GF-D8 (cell line): ENCODE measurements at regions not wholly inside any gene's neighbourhood (a gene's known extent, or its start where the extent isn't known, plus 50 kb on each side); places are given as distances from the start of the nearest gene placed in this dataset.

ENCODE experiments used
- DNase-seq: peaks from one replicate; lab custom pipeline; 2025; lab: John Stamatoyannopoulos, UW

DNA sequence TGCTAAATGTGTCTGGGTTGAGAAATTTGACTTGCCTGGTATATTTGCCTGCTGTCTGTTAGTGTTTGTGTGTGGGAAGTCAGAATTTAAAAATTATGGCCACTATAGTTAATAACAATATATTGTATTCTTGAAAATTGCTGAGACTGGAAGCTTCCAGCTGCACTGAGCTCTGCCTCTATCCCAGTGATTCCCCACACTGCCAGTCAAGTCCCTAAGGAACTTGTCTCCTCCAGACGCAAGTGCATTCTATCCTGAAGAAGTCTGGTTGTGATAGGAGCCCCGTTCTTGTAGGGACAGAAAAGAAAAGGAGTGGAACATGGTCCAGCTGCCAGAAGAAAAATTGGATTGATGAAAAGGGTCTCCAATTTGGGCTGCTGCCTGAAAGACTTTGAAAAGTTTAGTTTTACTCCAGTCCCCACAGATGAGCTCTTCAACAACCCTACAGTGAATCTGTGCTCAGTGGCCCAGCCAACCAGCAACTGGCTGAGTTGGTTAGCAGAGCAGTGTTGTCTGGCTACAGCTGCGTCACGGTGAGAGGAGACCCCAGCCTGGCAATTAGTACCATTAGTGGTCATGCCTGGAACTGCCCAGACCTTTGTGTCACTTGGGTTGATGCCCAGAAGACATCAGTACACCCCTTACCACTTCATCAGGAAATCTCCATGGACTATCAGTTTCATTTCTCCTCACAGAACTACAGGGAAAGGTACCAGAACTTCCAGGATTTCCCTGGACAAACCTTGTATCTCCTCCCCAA is 183.1 kb upstream of the MCHR2 start:
- no peak for DNase-seq

DNA sequence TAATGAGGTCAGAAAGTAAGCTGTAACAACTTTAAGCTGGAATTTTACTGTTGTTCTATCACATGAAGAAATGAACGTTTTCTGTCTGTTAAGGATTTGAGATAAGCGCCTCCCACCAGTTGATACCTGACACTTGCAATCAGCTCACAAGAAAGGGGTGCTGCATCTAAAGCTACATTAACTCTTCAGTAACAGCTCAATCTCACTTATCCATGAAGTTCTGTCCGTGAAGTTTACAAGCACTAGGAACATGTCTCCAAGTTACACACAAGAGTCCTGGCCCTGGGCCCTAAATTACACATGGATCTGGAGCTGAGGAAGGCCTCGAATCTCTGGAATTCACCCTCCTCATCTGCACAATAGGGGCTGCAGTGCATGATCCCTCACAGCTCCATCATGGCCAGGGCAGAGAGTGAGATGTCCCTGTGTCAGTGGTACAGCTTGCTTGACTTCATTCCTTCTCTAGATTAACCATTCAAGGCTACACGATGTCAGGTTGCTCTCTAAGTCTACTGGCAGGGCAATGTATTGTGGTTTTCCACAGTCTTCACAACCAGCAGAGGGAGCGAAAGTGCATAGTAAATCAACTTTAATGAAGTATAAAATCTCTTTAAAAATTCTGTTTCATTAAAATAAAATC is 182.4 kb upstream of the MCHR2 start:
- DNase-seq, result no peak

DNA sequence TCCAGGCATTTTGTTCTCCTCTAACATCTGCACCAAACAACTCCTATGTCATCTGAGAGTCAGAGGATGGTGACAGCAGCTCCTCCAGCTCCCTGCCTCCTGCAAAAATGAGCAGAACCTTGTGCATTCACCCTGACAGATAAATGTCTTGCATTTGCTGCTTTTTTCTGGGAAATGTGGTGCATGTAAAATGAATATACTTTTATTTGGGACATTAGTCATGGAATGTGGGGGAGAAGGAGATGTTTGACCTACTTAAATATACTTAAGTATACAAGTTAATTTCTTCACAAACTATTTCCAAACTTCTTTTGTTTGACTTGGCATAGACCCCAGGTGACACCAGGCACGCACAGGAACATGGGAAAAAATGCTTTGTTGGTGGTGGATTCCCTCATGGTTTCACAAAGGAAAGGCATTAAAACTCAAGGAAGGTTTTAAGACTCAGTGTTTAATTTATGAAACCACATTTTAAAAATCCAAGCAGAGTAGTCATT is 181.8 kb upstream of the MCHR2 start:
- no peak for DNase-seq

DNA sequence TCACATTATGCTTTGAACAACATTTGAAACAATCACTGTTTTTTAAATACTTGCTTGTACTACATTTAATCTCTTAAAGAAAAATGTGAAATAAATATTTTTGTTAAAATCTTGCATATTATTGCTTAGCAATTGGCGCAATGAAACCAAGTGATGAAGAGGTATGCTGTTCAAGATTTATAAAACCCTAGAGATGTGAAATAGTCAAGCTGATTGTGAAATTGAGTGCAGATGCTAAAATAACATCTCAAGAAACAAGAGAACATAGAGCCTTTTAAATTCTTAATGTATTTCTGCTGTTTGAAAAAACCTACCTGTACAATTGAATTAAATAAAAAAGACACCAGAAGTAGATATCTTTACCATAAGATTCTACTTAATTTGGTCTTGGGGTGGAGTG is 179.2 kb upstream of the MCHR2 start:
- DNase-seq, result no peak

DNA sequence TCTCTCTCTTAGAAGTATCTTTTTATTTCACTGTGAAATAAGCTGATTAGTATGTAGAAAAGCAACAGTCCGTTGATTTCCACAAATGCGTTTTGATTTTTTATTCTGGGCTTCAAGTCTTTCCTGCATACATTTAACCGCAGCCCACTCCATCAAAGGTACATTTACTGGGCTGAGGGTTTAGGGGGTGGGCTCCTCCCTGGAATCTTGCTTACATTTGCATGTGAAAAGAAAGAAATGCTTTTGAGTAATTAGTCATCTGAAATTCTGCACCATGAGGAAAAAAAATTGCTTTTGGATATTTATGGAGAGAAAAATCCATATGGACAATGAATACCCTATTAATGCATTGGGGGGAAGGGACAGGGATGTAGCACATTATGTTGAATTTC is 178.3 kb upstream of the MCHR2 start:
- DNase-seq, result no peak

DNA sequence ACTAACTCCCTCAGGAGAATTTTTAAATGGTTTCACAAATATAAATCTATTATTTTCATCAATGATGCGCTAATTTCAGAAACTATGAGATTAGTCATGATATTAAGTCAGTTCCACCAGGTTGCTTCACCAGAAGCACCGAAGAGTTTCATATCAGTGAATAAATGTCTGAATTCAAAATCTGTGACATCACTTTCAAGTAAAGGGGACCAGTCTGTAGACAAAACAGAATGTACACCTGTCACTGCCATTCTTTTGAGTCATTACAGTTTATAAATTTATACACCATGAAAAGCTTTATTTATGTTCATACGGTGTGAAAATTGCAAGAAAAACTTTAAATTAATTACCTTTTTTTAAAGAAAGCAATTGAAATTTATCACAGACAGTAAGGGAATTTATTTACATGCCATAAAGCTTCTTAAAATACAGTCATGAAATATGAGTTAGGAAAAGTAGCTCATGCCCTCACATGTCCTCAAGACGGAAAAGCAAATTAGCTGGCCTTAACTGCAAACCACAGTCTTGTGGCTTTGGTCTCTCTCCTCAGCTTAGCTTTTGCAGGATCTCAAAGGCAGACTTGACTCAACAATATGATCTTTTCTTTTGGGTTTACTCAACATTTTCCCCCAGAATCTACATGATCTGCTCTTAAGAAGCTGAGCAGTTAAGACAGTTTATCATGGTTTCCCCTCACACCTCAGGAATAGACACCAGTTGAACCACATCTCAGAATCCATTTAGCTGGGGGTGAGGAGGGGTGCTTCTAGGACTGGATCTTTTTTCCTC is 177.7 kb upstream of the MCHR2 start:
- DNase-seq, result no peak

DNA sequence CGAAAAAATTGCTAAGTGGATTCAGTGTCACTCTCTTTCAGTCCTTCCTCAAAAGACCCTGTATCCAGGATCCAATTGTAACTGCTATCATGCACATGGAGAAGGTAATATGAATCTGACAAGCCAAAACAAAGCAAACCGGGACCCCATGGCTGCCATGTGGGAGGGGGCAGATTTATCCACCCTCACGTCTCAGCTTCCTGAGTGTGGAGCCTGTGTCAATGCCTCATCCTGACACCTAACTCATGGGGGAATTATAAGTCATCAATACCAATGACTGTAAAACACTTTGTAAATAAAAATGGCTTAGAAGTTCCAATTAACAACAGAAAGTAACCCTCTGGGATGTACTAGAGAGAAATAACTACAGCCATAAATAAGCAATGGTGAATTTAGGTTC is 174.1 kb upstream of the MCHR2 start:
- DNase-seq, result no peak

DNA sequence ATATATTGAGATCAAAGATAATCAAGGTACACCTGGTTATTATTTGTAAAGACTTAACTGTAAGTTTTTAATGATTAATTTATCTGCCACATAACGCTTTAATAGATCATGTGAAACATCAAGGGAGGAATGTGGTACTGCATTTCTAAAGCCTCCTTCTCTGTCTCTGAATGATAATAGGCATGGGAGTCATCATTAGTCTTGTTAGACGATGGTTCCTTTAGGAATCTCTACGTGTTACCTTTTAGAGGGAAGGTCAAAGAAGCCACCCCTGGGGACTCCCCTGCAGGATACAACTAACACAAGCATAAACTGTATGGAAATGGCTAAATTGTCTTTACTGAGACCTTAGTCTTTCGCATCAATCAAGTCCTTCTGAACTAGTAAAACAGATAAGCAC is 173.6 kb upstream of the MCHR2 start:
- DNase-seq, result no peak

DNA sequence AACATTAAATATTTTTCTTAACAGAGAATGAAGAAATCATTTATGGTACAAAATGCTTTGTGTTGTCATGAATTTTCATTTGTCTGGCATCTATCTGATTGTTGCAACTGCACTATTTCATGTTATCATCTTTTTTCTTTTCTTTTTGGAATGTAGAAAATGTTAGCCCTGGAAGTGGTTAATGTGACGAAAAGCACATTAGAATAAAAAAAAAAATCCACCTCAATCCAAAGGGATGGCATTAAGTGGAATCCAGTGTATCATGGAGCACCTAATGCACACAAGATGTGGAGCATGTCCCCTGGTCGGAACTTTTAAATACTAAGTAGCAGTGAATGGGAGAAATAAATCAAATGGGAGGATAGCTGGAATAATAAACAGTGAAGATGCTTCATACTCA is 172.9 kb upstream of the MCHR2 start:
- no peak for DNase-seq

DNA sequence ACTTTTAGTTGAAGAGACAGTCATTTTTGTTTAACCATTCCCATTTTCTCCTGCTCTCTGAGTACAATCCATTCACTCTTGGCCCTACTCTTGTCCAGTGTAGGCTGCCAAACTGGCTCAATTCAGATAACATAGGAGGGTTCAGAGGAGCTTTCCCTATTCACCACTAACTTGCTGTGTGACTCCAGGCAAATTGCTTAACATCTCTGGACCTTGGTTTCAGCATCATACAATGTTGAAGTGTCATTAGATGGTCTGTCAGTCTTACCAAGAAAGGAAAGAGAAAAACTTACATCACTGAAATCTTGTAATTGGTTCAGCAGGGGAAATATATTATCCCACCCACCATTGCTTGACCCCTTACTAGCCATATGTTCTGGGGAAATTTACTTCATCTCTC is 171.4 kb upstream of the MCHR2 start:
- DNase-seq, result no peak

DNA sequence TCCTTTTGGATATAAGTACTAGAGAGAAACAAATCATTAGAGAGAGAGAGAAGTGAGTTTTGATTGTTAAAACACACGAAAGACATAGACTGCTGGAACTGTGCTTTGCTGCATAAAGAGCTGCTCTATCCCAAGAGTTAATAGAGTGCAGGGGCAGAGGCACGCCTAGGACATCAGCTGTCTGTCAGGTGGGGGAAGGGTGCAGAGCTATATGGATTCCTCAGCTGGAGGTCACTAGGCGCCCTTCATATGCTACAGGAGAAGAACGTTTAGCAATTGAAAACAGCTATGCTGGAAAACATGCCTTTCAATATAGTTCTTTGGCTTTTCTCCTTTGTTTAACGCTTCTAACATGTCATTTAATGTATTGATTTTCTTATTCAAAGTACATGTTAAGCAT is 169.0 kb upstream of the MCHR2 start:
- DNase-seq, result no peak

DNA sequence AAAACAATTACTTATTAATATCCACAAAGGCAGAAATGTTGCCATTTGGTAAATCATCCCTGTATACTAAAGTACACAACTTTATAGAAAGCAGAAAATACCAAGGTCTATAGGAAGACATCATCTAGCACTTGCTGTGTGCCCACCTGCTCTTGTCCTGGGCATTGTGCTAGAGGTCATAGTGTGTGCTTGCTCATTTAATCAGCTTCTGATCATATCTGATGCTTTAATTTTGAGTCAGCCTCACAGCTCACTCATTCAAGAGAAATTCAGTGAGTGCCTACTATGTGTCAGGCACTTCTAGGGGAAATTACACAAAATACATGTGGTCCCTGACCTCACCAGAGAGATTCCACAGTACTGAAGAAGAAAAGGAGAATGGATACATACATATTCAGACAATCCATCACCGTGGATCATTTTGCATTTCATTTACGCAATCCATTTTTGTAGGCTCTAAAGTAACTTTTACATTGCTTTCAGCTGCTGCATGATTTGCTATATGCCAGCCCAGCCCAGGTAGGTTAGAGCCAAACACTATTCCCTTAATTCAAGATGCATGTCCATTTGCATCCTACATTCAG is 167.9 kb upstream of the MCHR2 start:
- DNase-seq, result no peak

DNA sequence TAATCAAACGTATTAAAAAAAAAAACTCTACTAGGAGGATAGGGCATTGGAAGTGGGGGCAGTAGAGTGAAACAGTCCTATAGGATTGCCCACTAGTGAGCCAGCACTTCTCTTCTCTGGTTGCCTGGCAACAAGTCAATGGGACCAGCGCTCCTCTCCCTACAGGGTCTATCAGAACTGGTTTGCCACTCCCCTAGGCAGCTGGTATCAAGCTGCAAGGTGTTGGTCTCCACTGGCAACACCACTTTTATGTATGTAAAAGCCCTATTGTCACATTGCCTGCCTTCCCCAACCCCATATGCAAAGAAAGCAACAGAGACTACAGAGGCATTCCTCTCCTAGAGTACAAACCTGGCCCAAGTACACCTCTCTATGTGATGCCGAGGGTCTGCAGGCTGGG is 166.9 kb upstream of the MCHR2 start:
- no peak for DNase-seq

DNA sequence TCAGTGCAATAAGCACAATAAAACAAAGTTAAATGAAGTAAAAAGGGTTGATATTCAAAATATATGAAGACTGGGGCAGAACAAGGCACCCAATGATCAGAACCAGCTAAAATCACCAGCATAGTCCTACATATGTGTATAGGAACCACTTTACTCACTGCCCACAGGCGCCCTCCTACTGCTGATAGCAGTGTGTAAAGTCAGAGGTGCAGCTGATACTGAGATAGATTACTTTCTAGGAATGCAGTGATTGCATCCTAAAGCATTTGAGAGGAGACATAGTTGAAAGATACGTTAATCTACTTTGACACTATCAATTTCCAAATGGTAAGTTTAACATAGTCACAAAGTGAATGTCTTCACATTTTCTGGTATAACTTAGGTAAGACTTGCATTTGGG is 161.1 kb upstream of the MCHR2 start:
- no peak for DNase-seq

DNA sequence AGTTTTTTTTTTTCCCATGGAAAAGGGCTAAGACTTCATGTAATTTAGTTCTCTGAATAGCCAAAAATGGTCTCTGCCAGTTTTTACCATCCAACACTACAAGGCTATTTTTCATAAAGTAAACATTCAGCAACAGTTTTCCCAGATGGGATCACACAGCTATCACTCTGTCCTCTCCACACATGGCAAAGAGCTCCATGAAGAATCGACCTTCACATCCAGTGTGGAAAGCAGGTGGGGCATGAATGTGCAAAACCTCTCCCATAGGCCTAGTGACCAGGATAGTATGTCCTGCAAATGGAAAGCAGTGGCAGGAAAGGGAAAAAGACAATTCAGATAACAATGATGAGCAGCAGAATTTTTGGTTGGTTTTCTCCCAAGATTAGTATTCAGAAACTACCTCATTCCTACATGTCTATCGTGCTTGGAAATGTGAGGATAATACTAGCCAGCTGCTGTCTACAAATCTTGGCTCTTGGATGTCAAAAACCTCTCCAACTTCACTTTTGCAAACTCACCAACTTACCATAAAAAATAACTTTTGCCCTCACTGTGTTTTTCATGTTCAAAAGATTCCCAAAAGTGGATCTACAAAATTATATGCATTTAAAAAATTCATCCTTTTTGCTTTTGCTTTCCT is 159.7 kb upstream of the MCHR2 start:
- no peak for DNase-seq

DNA sequence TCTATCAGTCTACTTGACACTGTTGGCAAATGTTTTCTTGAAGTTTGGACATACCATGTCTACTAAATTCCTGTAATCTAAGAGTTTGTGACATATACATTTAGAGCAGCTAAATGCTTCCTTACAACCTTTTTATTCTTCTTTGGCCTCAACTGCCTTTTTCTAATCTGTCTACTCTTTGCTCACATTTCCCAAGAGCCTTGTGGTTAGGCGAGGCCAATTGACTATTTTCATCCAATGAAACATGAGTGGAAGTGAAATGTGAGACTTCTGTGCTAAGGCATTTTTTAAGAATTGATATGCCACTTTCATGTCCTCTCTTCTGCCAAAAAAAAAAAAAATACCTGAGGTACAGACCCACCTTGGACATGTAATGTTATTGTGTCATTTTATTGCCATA is 158.2 kb upstream of the MCHR2 start:
- no peak for DNase-seq

DNA sequence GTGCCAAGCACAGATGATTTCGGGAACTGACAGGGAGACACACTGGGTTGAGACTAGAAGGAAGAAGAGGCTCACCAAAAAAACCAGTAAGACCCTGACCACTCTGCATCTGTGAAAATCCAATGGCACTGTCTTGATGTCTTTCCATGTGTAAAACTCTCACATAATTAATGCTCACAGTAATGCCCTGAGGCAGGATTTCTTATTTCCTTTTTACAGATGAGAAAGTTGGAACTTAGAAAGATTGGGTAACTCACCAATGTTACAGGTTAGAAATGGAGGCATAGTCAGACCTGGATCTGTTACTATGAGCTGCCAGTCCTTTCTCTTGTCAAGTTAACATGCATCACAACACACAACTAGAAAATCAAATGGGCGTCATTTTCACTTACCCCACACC is 151.0 kb upstream of the MCHR2 start:
- DNase-seq, result no peak

DNA sequence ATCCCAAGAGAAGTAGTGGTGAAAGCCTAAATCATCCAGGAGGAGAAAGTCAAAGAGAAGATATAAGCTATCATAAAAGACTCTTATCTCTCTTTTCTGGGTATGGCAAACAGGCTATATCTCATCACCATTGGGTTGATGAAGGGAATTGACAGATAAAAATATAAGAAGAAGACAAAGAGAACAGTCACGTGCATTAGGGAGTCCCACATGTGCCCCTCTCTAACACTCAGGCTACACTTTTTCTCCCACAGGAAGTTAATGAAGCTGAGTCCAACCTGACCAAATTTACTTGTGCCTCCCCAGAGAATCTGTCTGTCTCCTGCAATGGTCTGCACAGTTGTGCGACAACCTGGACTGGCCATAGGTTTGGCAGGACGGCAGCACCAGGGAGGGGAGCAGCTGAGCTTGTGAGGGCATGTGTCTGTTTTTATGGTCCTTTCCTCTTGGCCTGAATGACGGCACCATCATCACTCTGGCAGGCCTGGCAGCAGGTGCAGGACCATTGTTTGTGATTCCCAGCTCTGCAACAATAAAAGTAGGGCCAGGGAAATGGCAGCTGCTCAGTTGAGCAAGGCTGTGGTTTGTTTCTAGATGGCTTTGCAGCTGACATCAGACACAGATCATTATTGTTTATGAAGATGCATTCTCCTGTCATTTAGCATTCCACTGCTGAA is 144.5 kb upstream of the MCHR2 start:
- no peak for DNase-seq

DNA sequence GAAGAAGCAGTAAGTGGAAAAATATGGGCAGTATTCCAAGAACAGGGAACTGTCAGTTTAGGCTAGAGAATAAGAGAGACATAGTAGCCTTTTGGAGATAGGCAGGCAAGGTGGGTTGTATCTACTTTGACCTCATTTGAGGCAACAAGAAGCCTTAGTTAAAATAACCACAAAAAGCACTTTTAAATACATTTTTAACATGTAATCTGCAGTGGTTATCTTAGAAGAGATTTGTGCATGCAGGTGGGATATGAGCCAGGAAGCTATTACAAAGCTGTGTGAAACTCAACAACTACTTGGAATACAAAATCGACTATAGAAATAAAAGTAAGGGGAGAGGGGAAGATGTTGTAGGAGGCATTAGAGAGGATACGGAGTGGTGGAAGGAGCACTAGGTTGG is 143.7 kb upstream of the MCHR2 start:
- DNase-seq, result no peak

DNA sequence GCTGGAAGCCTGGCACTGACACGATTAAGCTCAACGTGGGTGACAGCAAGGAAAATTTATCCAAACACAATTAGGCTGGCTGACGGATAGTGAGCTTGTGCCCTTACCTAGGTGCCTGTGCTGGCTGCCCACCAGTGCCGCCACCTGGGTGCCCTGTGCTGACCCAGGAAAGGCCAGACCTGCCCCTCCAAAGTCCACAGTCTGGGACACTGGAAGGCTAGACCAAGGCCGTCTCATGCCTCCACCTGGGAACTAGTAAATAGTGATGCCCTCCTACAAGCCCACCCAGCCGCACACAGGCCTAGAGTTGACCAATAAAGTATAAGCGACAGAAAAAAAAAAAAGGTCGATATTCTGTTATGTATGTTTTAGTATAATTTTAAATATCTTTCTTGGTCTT is 142.6 kb upstream of the MCHR2 start:
- no peak for DNase-seq

DNA sequence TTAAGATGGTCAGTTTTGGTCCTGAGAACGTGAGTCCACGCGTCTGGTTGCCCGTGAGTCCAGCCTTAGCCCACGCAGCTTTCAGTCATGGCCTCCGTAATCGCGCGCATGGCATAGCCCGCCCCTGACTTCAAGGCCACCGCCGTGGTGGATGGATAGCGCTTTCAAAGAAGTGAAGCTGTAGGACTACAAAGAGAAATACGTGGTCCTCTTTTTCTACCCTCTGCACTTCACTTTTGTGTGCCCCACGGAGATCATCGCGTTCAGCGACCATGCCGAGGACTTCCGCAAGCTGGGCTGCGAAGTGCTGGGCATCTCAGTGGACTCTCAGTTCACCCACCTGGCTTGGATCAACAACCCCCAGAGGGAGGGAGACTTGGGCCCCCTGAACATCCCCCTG is 142.0 kb upstream of the MCHR2 start:
- DNase-seq, result no peak

DNA sequence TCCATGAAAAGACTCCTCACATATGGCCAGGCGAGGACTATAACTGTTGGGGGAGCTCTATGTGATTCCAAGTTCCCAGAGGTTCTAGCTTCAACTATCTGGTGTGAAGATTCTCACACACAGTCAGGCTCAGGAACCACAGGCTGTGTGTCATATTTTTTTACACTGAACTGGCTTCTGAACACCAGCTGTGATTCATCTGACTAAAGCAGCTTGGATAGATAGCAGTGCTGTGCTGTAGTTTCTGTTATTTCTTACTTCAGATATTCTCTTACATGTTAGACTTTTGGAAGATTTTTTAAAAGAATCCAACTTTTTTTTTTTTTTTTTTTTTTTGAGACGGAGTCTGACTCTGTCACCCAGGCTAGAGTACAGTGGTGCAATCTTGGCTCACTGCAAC is 140.7 kb upstream of the MCHR2 start:
- DNase-seq, result no peak
